WTC11 (cell line): ENCODE measurements at regions not wholly inside any gene's neighbourhood (a gene's known extent, or its start where the extent isn't known, plus 50 kb on each side); places are given as distances from the start of the nearest gene placed in this dataset.

Experiments used
- CREB1 ChIP-seq: sonication (generic); formaldehyde crosslinking; IDR thresholded peaks from 2 replicates; pipeline ENCODE4 v1.8.0; 2023; ENCODE audit warnings: mild to moderate bottlenecking, missing genetic modification reagents
- FOXJ3 ChIP-seq: sonication (generic); formaldehyde crosslinking; IDR thresholded peaks from 2 replicates; pipeline ENCODE4 v1.9.0; 2021; ENCODE audit warnings: missing genetic modification reagents, mild to moderate bottlenecking, borderline replicate concordance
- TP53 ChIP-seq: sonication (generic); formaldehyde crosslinking; IDR thresholded peaks from 2 replicates; pipeline ENCODE4 v1.8.1; 2023; ENCODE audit warnings: mild to moderate bottlenecking, missing genetic modification reagents
- TF ChIP-seq, protein P1 (sequence below): fragments of 200-600 bp; IDR thresholded peaks from 2 replicates; pipeline ENCODE4 v1.8.0; 2022; ENCODE audit warnings: antibody characterized with exemption

DNA sequence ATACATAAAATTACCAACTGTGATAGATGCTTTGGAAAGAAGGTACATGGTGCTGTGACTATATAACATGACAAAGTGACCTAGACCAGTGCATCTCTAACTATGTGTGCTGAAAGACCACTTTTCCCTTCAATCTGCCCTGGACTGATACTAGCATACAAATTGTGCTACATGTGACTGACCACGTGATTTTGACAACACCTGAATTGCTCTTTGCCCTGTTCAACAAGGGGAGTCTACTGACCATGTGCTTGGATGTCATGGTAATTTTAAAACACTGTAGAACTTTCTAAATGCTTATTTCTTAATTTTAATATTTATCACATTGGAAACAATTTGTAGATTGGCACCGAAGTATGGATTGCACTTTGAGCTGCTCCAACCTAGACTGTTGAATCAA, 142.4 kb downstream of the CAND1 start:
- TF ChIP-seq, protein P1, sequence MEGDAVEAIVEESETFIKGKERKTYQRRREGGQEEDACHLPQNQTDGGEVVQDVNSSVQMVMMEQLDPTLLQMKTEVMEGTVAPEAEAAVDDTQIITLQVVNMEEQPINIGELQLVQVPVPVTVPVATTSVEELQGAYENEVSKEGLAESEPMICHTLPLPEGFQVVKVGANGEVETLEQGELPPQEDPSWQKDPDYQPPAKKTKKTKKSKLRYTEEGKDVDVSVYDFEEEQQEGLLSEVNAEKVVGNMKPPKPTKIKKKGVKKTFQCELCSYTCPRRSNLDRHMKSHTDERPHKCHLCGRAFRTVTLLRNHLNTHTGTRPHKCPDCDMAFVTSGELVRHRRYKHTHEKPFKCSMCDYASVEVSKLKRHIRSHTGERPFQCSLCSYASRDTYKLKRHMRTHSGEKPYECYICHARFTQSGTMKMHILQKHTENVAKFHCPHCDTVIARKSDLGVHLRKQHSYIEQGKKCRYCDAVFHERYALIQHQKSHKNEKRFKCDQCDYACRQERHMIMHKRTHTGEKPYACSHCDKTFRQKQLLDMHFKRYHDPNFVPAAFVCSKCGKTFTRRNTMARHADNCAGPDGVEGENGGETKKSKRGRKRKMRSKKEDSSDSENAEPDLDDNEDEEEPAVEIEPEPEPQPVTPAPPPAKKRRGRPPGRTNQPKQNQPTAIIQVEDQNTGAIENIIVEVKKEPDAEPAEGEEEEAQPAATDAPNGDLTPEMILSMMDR: no peak
- TF ChIP-seq CREB1 (CRISPR knock-in tag) (no peak), TP53 (no peak), FOXJ3 (CRISPR knock-in tag) (no peak)
